ENCODE measurements at regions not wholly inside any gene's neighbourhood (a gene's known extent, or its start where the extent isn't known, plus 50 kb on each side); places are given as distances from the start of the nearest gene placed in this dataset.

- TF ChIP-seq POLR2AphosphoS5 (IDR thresholded peaks at IDR 0.05; ENCODE audit: low read depth) (no peak), CTCF (conservative IDR thresholded peaks at IDR 0.05; ENCODE audit: low read depth in 2 of 2) (no peak), ZNF114 (CRISPR knock-in tag; IDR thresholded peaks at IDR 0.05) (no peak), EZH2 (IDR thresholded peaks at IDR 0.05; ENCODE audit: low read depth, unreplicated experiment) (no peak), ZNF331 (CRISPR knock-in tag; IDR thresholded peaks at IDR 0.05; ENCODE audit: low read depth) (no peak), ETS1 (IDR thresholded peaks at IDR 0.05) (no peak), EZH2phosphoT487 (IDR thresholded peaks at IDR 0.05; ENCODE audit: unreplicated experiment) (no peak), CREB1 (CRISPR knock-in tag; IDR thresholded peaks at IDR 0.05; ENCODE audit: low read depth) (no peak)
- TF ChIP-seq, protein P1, sequence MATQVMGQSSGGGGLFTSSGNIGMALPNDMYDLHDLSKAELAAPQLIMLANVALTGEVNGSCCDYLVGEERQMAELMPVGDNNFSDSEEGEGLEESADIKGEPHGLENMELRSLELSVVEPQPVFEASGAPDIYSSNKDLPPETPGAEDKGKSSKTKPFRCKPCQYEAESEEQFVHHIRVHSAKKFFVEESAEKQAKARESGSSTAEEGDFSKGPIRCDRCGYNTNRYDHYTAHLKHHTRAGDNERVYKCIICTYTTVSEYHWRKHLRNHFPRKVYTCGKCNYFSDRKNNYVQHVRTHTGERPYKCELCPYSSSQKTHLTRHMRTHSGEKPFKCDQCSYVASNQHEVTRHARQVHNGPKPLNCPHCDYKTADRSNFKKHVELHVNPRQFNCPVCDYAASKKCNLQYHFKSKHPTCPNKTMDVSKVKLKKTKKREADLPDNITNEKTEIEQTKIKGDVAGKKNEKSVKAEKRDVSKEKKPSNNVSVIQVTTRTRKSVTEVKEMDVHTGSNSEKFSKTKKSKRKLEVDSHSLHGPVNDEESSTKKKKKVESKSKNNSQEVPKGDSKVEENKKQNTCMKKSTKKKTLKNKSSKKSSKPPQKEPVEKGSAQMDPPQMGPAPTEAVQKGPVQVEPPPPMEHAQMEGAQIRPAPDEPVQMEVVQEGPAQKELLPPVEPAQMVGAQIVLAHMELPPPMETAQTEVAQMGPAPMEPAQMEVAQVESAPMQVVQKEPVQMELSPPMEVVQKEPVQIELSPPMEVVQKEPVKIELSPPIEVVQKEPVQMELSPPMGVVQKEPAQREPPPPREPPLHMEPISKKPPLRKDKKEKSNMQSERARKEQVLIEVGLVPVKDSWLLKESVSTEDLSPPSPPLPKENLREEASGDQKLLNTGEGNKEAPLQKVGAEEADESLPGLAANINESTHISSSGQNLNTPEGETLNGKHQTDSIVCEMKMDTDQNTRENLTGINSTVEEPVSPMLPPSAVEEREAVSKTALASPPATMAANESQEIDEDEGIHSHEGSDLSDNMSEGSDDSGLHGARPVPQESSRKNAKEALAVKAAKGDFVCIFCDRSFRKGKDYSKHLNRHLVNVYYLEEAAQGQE (IDR thresholded peaks at IDR 0.05; ENCODE audit: unreplicated experiment): no peak
These were observed 310.1 kb downstream of the MDFIC start for GRCh38 chr7:115232041-115232440.
